ENCODE measurements at regions not wholly inside any gene's neighbourhood (a gene's known extent, or its start where the extent isn't known, plus 50 kb on each side); places are given as distances from the start of the nearest gene placed in this dataset.

GRCh38 chr2:195411219-195411687 is 245.8 kb upstream of the SLC39A10 start:
- TF ChIP-seq CTCF (IDR thresholded peaks at IDR 0.05) (no peak), POLR2A (IDR thresholded peaks at IDR 0.05) (no peak)

All from lower leg skin (tissue), 3 donors.